ENCODE measurements at regions not wholly inside any gene's neighbourhood (a gene's known extent, or its start where the extent isn't known, plus 50 kb on each side); places are given as distances from the start of the nearest gene placed in this dataset.

GRCh38 chr2:181399027-181399426 lies 58.2 kb upstream of the ITGA4 start:
- TF ChIP-seq CTCF (IDR thresholded peaks at IDR 0.05) = no peak
- no peak for TF ChIP-seq EP300 (IDR thresholded peaks at IDR 0.05)

Data from stomach (tissue), 4 donors.